CD14-positive monocyte (primary cell): ENCODE measurements at regions not wholly inside any gene's neighbourhood (a gene's known extent, or its start where the extent isn't known, plus 50 kb on each side); places are given as distances from the start of the nearest gene placed in this dataset.

Source experiments
- DNase-seq, 3 donors: peaks; one replicate each; pipeline ENCODE4 v3.0.0-alpha.2; 2011 to 2022
- H2AFZ ChIP-seq: 2 replicates; pipeline ENCODE4 v1.6.0; 2012; ENCODE audit warnings: mild to moderate bottlenecking, low read depth, low read length, inconsistent platforms; ENCODE audit not compliant: insufficient read depth, poor library complexity, severe bottlenecking
- H3K27ac ChIP-seq, 2 donors: 1 replicate in 1 of 2; 2 replicates in 1 of 2; pipeline ENCODE4 v1.5.1; 2012 to 2013; ENCODE audit warnings: low read length in 2 of 2, control low read depth in 1 of 2, inconsistent platforms in 1 of 2, low read depth in 1 of 2, mild to moderate bottlenecking in 1 of 2
- H3K27me3 ChIP-seq, 2 donors: one replicate each; pipeline versions ENCODE4 v1.6.0 to v1.6.1; 2011 to 2013; ENCODE audit warnings: low read length in 2 of 2; ENCODE audit not compliant: control insufficient read depth in 2 of 2, insufficient read depth in 2 of 2
- H3K36me3 ChIP-seq, 2 donors: replicated peaks in 1 of 2; 1 replicate in 1 of 2; 2 replicates in 1 of 2; pipeline versions ENCODE4 v1.5.1 to v1.6.1; 2012 to 2013; ENCODE audit warnings: low read length in 2 of 2, control low read depth in 1 of 2, inconsistent platforms in 1 of 2, mild to moderate bottlenecking in 1 of 2; ENCODE audit not compliant: insufficient read depth in 2 of 2, control insufficient read depth in 1 of 2
- H3K4me1 ChIP-seq, 2 donors: 1 replicate in 1 of 2; 2 replicates in 1 of 2; pipeline versions ENCODE4 v1.5.1 to v1.6.1; 2012 to 2013; ENCODE audit warnings: low read length in 2 of 2, control low read depth in 1 of 2, inconsistent platforms in 1 of 2, mild to moderate bottlenecking in 1 of 2, moderate library complexity in 1 of 2; ENCODE audit not compliant: insufficient read depth in 2 of 2, control insufficient read depth in 1 of 2
- H3K4me2 ChIP-seq: replicated peaks from 2 replicates; pipeline ENCODE3; 2012; ENCODE audit warnings: low read length, moderate library complexity, mild to moderate bottlenecking; ENCODE audit not compliant: poor library complexity, severe bottlenecking; ENCODE audit errors: extremely low read depth
- H3K4me3 ChIP-seq, 3 experiments: fragments of 200-600 bp in 1 of 3; sonication (generic) in 1 of 3; replicated peaks in 1 of 3; 1 replicate in 2 of 3; 2 replicates in 1 of 3; pipeline ENCODE4 v1.5.1; 2011 to 2013; ENCODE audit warnings: low read length in 3 of 3, mild to moderate bottlenecking in 3 of 3, control low read depth in 2 of 3, low read depth in 2 of 3, inconsistent platforms in 1 of 3, moderate library complexity in 1 of 3
- H3K79me2 ChIP-seq: 2 replicates; pipeline ENCODE4 v1.6.0; 2012; ENCODE audit warnings: mild to moderate bottlenecking, control low read depth, inconsistent platforms, low read length, moderate library complexity; ENCODE audit not compliant: insufficient read depth
- H3K9ac ChIP-seq: 2 replicates; pipeline ENCODE4 v1.6.0; 2017; ENCODE audit warnings: low read length, mild to moderate bottlenecking; ENCODE audit not compliant: insufficient read depth, poor library complexity, severe bottlenecking
- H3K9me3 ChIP-seq, 2 donors: replicated peaks in 1 of 2; 1 replicate in 1 of 2; 2 replicates in 1 of 2; pipeline versions ENCODE4 v1.5.1 to v1.6.1; 2012 to 2013; ENCODE audit warnings: low read length in 2 of 2, control low read depth in 1 of 2; ENCODE audit not compliant: control insufficient read depth in 1 of 2, insufficient read depth in 1 of 2
- H4K20me1 ChIP-seq: 2 replicates; pipeline ENCODE4 v1.6.0; 2012; ENCODE audit warnings: mild to moderate bottlenecking, low read length, control low read depth, moderate library complexity; ENCODE audit not compliant: insufficient read depth
- H3K27ac Mint-ChIP-seq, 7 donors: one replicate each; pipeline ENCODE4 v1.8.0; 2020; ENCODE audit warnings: mild to moderate bottlenecking in 7 of 7, mixed read lengths in 7 of 7, moderate library complexity in 6 of 7, inconsistent platforms in 2 of 7
- H3K27me3 Mint-ChIP-seq, 3 donors: one replicate each; pipeline ENCODE4 v1.8.0; 2021 to 2022; ENCODE audit warnings: low read depth in 3 of 3, mild to moderate bottlenecking in 3 of 3, mixed read lengths in 3 of 3, moderate library complexity in 3 of 3, inconsistent platforms in 1 of 3
- H3K36me3 Mint-ChIP-seq, 2 donors: one replicate each; pipeline ENCODE4 v1.8.0; 2020; ENCODE audit warnings: mixed read lengths in 2 of 2, inconsistent platforms in 1 of 2, mild to moderate bottlenecking in 1 of 2
- H3K4me1 Mint-ChIP-seq: one replicate; pipeline ENCODE4 v1.8.0; 2020; ENCODE audit warnings: mild to moderate bottlenecking, mixed read lengths
- H3K4me3 Mint-ChIP-seq, 2 donors: one replicate each; pipeline ENCODE4 v1.8.0; 2020; ENCODE audit warnings: mild to moderate bottlenecking in 2 of 2, mixed read lengths in 2 of 2, moderate library complexity in 1 of 2
- H3K9me3 Mint-ChIP-seq, 7 donors: one replicate each; pipeline ENCODE4 v1.8.0; 2020 to 2022; ENCODE audit warnings: mixed read lengths in 7 of 7, mild to moderate bottlenecking in 6 of 7, moderate library complexity in 6 of 7, inconsistent platforms in 2 of 7
- CTCF ChIP-seq: fragments of 200-600 bp; IDR thresholded peaks from one replicate; pipeline ENCODE4 v1.8.0; 2022; ENCODE audit warnings: antibody characterized with exemption, mild to moderate bottlenecking
- WGBS: methylation state at CpG from one replicate; pipeline ENCODE4 v1.1.5; 2013; ENCODE audit warnings: missing lambda C conversion rate; ENCODE audit not compliant: insufficient coverage; 5-methylcytosine and 5-hydroxymethylcytosine counted together
- intact Hi-C, 2 donors: fragments of 100-400 bp; cut with micrococcal nuclease; formaldehyde crosslinking; loops; one replicate each; pipeline versions ENCODE4 v1.15.0 to v1.15.1; 2023

GRCh38 chr5:6273090-6273735, 105.1 kb downstream of the MED10 start:
- 90% methylated on average over 2 of the region's 10 CpGs for WGBS
- Histone ChIP-seq H2AFZ (no peak overlapping the region), H3K79me2 (no peaks in the 10 kb centered on the region), H3K4me3 (no peak overlapping the region), H4K20me1 (no peaks in the 10 kb centered on the region), H3K4me1 (no peaks in the 10 kb centered on the region), H3K4me2 (no peak overlapping the region), H3K9me3 (peaks cover 0 to 4% of the 10 kb centered on the region in 2 donors), H3K9ac (no peak overlapping the region), H3K27ac (no peak overlapping the region), H3K27me3 (no peaks in the 10 kb centered on the region), H3K36me3 (no peaks in the 10 kb centered on the region)
- intact Hi-C loops = no loop called here
- Mint-ChIP-seq H3K27ac (peak overlapping the region in 1 of 7 donors; percentile 13), H3K9me3 (peaks cover 0 to 15% (median 5%) of the 10 kb centered on the region in 7 donors), H3K4me3 (no peak overlapping the region), H3K27me3 (peaks cover 0 to 2% (median 0%) of the 10 kb centered on the region in 3 donors), H3K4me1 (no peaks in the 10 kb centered on the region), H3K36me3 (no peaks in the 10 kb centered on the region)
- no peak for TF ChIP-seq CTCF
- DNase-seq = no peak

GRCh38 chr5:6269925-6270324, 108.4 kb downstream of the MED10 start:
- Mint-ChIP-seq H3K4me3 (no peak overlapping the region), H3K36me3 (no peaks in the 10 kb centered on the region), H3K4me1 (no peaks in the 10 kb centered on the region), H3K27me3 (peaks cover 0 to 2% (median 0%) of the 10 kb centered on the region in 3 donors), H3K9me3 (peaks cover 2 to 10% (median 5%) of the 10 kb centered on the region in 7 donors), H3K27ac (no peak overlapping the region)
- intact Hi-C loops = no loop called here
- no peaks in the 10 kb centered on the region for H4K20me1 ChIP-seq
- no peak overlapping the region for H3K9ac ChIP-seq
- no peak overlapping the region for H3K4me2 ChIP-seq
- H3K4me3 ChIP-seq = no peak overlapping the region
- H3K9me3 ChIP-seq = peaks cover 0 to 4% of the 10 kb centered on the region in 2 donors
- no peak overlapping the region for H3K27ac ChIP-seq
- TF ChIP-seq CTCF = no peak
- no peaks in the 10 kb centered on the region for H3K36me3 ChIP-seq
- 97% methylated on average over 3 of the region's 7 CpGs for WGBS
- H3K79me2 ChIP-seq = no peaks in the 10 kb centered on the region
- H3K4me1 ChIP-seq = no peaks in the 10 kb centered on the region
- no peak overlapping the region for H2AFZ ChIP-seq
- no peaks in the 10 kb centered on the region for H3K27me3 ChIP-seq
- no peak for DNase-seq
